Ishikawa (cell line): ENCODE measurements at regions not wholly inside any gene's neighbourhood (a gene's known extent, or its start where the extent isn't known, plus 50 kb on each side); places are given as distances from the start of the nearest gene placed in this dataset.

Experiments used
- CEBPB ChIP-seq: IDR thresholded peaks from 2 replicates; pipeline ENCODE4 v1.6.1; 2012
- EP300 ChIP-seq: IDR thresholded peaks from 2 replicates; pipeline ENCODE4 v1.6.1; 2012; ENCODE audit warnings: borderline replicate concordance
- FOXM1 ChIP-seq: IDR thresholded peaks from 2 replicates; pipeline ENCODE4 v1.6.1; 2012; ENCODE audit warnings: low read depth, borderline replicate concordance
- MAX ChIP-seq: IDR thresholded peaks from 2 replicates; pipeline ENCODE4 v1.6.1; 2012
- TAF1 ChIP-seq: IDR thresholded peaks from 2 replicates; pipeline ENCODE4 v1.6.1; 2012; ENCODE audit warnings: low read depth, mild to moderate bottlenecking
- TCF12 ChIP-seq: IDR thresholded peaks from 2 replicates; pipeline ENCODE4 v1.6.1; 2012; ENCODE audit warnings: low read depth
- TEAD4 ChIP-seq: IDR thresholded peaks from 2 replicates; pipeline ENCODE4 v1.6.1; 2012
- USF1 ChIP-seq: IDR thresholded peaks from 2 replicates; pipeline ENCODE4 v1.6.1; 2012
- YY1 ChIP-seq: IDR thresholded peaks from 2 replicates; pipeline ENCODE4 v1.6.1; 2012; ENCODE audit warnings: low read depth
- ZBTB7A ChIP-seq: IDR thresholded peaks from 2 replicates; pipeline ENCODE4 v1.6.1; 2012; ENCODE audit warnings: low read depth

- TF ChIP-seq YY1 (no peak), CEBPB (no peak), FOXM1 (no peak), ZBTB7A (no peak), TEAD4 (no peak), TAF1 (no peak), EP300 (no peak), USF1 (no peak), TCF12 (no peak), MAX (no peak)
Observed at GRCh38 chr6:20024978-20025377, 187.3 kb downstream of the MBOAT1 start.
